ENCODE measurements at regions not wholly inside any gene's neighbourhood (a gene's known extent, or its start where the extent isn't known, plus 50 kb on each side); places are given as distances from the start of the nearest gene placed in this dataset.

DNA sequence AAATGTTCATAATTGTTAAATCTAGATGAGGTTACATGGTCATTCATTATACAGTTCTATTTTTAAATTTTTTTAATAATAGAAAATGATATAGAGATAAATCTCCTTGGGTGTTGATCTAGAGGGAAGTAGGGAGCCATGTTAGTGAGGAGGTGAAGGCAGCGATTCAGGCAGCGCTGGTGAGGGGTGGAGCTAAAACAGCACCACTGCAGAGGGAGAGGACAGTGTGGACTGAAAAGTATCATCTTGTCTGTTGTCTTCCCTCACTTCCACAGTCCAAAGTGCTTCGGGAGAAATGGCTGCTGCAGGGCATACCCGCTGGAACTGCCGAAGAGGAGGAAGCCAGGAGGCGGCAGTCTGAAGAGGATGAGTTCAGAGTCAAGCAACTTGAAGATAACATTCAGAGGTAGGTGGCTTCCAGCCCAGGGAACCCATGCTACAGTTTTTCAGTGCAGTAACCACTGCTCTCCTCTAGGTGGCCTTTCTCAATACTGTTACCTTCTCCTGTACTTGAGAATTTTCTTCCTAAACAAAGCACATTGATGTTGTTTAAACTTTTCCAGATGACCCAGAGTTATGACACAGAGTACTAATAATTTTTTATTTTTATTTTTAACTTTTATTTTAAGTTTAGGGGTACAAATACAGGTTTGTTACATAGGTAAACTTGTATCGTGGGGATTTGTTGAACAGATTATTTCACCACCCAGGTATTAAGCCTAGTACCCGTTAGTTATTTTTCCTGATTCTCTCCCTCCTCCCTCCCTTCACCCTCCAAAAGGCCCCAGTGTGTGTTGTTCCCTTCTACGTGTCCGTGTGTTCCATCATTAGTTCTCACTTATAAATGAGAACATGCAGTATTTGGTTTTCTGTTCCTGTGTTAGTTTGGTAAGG lies 100.5 kb downstream of the PALM2AKAP2 start:
- DNase-seq (ENCODE audit: extremely low read depth in 1 of 2, low read depth in 1 of 2), result no peak

DNA sequence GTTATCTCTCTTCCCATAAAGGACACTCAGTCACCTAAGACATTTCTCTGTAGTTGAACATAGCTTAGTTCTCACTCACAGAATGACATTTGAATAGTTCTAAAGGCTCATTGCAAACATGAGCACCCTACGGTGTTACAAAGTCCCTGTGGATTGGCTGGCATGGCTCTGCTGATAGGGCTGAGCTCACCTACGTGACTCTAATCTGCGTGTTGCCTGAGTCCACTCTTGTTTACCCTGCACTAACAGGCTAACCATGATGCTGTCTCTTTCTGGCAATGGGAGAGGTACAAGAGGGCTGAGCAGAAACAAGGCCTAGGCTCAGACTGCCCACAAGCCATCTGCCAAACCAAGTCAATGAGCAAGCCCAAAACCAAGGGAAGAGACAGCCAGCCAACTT lies 103.6 kb downstream of the PALM2AKAP2 start:
- no peak for DNase-seq (ENCODE audit: extremely low read depth in 1 of 2, low read depth in 1 of 2)

DNA sequence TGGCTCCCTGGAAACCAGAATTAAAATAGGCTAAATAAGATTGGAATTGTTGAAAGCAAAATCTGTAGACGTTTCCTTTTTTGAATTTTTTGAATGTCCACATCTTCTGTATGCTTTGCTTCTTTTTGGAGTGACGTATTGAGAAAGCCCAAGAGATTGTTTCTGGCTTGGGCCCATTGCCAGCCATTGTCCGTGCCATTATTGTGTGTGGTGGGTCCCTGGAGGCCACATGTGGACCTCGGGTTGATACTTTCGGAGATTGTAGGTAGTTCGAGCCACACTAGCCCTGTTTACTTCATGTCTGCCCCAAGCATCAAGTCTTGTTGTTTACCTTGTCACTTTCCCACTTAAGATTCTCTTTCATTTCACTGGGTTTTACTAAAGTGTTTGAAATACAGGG lies 106.0 kb downstream of the PALM2AKAP2 start:
- no peak for DNase-seq (ENCODE audit: extremely low read depth in 1 of 2, low read depth in 1 of 2)

DNA sequence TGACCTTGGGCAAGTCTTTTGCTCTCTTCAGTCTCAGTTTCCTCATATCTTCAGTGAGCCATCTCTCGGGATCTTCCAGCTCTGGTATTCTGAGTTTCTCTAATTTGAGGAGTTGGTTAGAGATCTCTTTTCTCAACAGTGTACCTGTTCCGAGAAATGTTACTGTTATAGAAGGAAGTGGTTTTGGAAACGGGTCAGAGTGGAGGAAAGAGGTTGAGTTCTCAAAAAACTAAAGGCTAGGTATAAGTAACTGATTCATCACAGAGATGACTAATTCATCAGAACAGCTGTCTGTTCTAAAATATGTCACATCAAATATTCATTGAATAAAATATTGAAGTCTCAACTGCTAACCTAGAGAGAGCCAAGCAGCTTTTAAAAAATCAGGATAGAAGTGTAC lies 106.6 kb downstream of the PALM2AKAP2 start:
- no peak for DNase-seq (ENCODE audit: extremely low read depth in 1 of 2, low read depth in 1 of 2)

DNA sequence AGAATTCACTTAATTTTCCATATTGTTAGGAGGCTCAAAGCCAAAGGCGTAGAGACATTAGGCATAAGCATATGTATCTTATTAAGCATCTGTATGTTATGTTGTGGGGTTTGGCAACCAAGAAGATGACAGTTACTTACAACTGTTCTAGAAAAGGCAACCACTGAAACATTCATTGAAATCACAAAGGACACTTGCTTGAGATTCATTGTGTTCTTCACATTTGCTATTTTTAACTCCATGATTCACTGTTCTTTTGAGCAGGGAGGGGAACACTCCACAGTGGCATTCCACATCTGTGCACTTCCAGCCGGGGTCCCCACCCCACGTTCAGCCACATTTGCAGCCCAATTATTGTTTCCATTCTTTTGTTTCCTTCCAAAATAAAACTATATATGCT lies 107.1 kb downstream of the PALM2AKAP2 start:
- DNase-seq (ENCODE audit: extremely low read depth in 1 of 2, low read depth in 1 of 2), result no peak

DNA sequence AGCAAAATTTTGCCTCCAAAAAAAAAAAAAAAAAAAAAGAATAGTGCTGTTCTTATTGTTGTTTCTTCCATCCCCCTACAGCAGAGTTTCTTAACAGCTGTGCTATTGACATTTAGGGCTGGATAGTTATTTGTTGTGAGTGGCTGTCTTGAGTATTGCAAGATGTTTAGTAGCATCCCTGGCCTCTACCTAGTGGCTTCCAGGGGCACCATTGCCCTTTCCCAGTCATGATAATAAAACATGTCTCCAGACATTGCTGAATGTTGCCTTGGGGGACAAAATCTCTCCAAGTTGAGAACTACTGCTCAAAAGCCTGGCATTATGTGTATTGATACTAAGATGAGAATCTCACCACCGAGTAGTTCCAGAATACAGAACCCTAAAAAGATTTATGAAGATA lies 108.7 kb downstream of the PALM2AKAP2 start:
- no peak for DNase-seq (ENCODE audit: extremely low read depth in 1 of 2, low read depth in 1 of 2)

DNA sequence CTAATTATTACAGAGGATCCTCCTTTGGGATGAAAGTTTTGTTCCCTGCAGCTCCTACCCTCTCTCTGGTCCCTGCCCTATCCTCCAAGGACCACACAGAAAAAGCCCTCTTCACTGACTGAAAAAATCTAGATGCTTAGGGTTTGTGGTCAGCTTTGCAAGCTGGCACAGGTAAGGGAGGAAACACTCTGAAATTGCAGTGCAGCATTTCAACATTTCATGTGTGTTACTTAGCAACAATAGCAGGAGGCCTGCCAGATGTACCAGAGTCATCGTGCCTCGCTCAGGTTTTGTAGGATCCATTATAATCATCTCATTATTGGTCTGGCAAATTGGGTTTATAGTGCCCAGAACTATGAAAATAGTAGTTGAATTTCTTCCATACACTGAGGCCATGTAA lies 109.5 kb downstream of the PALM2AKAP2 start:
- no peak for DNase-seq (ENCODE audit: extremely low read depth in 1 of 2, low read depth in 1 of 2)

DNA sequence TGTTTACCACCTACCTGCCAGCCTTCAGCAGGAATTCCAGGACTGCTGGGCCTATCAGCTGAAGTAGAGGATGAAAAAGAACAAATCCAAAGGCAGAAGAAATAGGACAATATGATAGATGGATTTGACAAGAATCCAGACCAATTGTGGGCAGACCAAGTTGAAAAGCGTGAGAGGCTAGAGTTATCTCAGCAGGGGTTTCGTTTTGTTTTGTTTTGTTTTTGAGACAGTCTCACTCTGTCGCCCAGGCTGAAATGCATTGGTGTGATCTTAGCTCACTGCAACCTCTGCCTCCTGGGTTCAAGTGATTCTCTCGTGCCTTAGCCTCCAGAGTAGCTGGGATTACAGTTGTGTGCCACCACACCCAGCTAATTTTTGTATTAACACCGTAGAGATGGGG lies 113.2 kb downstream of the PALM2AKAP2 start:
- no peak for DNase-seq (ENCODE audit: extremely low read depth in 1 of 2, low read depth in 1 of 2)

DNA sequence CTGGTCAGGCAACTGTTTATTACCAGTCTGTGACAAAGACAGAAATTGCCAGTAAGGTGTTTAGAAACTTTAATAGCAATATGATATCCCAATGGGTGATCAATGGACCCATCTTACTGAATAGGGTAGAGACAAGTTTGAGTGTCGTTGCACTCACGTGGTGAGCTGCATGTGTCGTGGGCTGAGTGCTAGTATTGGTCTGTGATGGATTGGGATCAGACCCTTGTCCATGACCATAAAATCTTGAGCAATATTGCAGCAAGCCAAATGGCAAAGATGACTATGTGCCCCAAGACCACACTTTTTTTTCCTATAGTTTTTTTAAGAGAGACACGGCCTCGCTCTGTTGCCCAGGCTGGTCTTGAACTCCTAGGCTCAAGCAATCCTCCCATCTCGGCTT lies 114.5 kb downstream of the PALM2AKAP2 start:
- DNase-seq (ENCODE audit: extremely low read depth in 1 of 2, low read depth in 1 of 2), result no peak

DNA sequence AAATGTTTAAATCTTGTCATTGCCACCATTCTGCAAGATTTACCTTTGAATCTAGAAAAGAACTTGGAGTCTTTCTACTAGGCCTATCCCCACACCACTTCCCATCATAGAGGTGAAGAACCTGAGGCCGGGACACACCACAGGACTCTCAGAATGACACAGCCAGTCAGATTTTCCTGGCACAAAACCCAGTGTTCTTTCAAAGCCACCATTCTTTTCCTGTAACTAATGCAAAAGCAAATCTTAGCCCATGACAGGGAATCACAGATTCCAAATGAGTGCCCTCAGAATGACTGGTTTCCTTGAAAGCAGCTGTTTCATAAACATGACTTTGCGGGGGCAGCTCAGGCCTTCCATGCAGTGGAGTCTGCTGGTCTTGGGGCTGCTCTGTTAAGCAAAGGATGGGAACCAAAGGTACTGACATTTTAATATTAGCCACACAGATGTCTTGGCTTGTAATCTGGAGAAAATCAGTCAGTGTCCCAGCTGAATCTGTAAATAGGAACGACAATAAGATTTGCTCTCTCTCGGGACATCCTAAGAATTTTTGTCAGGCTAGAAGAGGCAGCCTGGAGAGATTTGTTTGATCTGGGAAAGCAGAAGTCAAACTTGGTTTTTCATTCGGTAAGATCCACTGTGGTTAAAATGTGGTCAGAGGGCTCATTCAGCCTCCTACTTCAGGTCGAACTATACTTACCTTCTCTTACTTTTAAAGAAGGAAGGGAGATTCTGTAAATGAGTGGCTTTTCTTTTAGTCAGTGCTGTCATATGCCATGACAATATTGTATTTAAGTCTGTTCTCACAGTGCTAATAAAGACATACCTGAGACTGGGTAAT lies 115.1 kb downstream of the PALM2AKAP2 start:
- DNase-seq (ENCODE audit: extremely low read depth in 1 of 2, low read depth in 1 of 2), result peak in 1 of 2 donors; percentile 59

DNA sequence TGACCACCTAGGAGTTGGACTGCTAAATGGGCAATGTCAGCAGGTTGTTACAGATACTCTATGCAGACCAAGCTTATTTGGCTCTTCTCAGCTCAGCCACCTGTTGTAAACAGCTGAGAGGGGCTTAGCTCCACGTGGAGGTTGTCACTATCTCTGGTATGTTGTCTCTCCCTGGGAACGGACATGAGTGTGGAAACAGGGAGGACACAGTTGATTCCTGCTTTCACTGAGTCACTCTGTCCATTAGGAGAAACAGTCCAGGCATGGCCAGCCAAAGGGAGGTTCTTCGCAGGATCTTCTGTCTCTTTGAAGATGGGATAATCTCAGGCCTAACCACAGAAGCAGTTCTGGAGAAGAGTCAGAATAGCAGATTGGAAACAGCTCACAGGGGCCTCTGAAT lies 121.2 kb downstream of the PALM2AKAP2 start:
- no peak for DNase-seq (ENCODE audit: extremely low read depth in 1 of 2, low read depth in 1 of 2)

DNA sequence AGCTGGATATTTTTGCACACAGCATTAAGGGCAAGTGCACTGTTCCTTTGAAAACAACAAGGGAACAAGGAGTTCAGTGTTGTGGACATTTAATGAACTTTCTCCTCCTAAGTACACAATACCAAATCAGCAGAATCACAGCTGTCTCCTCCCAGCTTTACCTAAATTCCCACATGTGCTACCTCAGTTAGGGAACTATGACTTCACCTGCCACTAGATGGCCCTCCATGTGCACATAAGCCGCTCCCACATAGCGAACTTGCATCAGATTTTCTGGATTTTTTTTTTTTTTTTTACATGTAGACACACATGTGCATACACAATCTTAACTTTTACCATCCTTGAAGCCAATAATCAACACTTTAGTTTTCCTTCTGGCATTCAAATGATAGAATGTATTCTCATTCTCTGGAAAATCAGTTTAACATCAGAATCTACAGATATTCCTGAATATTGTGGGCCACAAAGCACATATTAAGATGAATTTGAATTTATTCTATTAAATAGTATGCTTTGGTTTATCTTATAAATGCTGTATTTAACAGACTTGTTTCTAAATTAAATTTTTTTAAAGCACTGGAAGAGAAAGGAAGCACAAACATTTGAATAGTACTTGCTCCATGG lies 123.6 kb downstream of the PALM2AKAP2 start:
- DNase-seq (ENCODE audit: extremely low read depth in 1 of 2, low read depth in 1 of 2), result peak in 1 of 2 donors; percentile 47

DNA sequence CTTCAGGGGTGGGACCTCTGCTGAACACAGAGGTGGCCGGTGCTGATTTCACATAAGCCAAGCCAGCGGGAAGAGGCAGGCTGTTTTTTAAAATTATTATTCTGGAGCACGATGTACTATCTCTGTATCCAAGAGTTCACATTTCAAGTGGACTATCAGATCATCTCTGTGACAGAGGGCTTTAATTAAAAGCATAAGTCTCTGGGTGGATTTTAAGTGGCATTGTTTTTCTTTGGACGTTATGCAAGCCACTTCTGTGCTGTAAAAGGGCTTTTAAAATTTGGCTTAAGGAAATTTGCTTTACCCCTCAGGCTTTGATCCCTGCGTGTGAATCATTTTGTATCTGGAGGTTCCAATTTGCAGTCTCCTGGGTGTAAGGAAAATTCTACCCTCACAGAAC lies 124.7 kb downstream of the PALM2AKAP2 start:
- no peak for DNase-seq (ENCODE audit: extremely low read depth in 1 of 2, low read depth in 1 of 2)

DNA sequence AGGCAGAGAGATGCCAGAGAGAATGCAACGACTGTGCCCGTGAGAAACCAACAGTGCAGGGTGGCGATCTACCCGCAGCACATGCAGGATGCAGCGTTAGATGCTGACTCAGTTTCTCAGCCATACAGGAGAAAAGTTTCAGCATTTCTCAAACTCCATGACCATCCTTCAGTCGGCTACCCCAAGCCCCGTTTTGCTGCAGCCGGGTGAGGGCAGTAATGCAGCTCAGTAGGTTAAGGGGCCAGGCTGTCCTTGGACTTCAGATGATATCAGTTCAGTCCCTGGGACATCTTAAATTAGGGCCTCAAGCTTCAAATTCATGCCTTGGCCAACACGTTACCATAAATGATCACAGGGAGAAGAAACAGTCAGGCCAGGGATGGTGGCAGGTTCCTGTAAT lies 125.5 kb downstream of the PALM2AKAP2 start:
- no peak for DNase-seq (ENCODE audit: extremely low read depth in 1 of 2, low read depth in 1 of 2)

DNA sequence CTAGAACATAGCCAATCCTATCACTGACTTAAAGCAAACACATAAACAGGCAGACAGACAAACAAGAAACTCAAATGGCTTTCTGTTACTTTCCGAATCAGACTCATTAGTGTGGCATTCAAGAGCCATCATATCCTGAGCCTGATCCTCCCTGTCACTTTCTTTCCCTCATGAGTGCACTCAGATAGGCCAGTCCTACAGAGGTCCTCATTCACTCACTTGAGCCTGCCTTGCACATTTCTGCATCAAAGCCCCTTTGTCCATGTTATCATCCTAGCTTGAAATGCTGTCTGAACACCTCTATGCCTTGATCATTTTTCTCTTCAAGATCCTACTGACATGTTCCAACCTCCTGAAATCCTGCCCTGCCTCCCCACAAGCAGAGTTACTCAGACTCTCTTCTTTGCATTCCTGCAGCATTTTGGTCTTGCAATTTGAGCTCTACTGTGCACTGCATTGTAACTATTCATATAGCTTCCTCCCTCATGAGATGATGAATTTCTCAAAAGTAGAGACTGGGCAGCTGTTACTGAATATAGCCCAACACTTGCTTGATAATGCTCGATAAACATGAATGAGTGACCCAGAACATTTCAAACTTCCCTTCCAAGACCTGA lies 126.9 kb downstream of the PALM2AKAP2 start:
- no peak for DNase-seq (ENCODE audit: extremely low read depth in 1 of 2, low read depth in 1 of 2)

DNA sequence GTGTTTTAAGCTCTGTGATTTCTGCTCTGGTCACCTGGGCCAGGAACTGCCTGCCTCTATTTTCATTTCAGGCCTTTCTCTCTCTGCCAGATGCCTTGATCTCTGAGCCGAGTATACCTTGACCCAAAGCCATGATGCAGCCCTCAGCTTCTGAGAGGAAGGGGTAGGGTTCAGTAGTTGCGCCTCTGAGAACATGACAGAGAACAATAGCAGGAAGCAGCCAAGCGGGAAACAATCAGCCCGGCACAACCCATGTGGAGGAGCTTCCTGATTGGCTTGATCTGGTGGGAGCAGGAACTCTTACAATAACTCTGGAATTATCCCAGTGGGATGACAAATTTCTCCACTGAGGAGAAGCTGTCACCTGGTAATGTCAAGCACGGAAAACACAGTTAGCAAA lies 127.4 kb downstream of the PALM2AKAP2 start:
- no peak for DNase-seq (ENCODE audit: extremely low read depth in 1 of 2, low read depth in 1 of 2)

DNA sequence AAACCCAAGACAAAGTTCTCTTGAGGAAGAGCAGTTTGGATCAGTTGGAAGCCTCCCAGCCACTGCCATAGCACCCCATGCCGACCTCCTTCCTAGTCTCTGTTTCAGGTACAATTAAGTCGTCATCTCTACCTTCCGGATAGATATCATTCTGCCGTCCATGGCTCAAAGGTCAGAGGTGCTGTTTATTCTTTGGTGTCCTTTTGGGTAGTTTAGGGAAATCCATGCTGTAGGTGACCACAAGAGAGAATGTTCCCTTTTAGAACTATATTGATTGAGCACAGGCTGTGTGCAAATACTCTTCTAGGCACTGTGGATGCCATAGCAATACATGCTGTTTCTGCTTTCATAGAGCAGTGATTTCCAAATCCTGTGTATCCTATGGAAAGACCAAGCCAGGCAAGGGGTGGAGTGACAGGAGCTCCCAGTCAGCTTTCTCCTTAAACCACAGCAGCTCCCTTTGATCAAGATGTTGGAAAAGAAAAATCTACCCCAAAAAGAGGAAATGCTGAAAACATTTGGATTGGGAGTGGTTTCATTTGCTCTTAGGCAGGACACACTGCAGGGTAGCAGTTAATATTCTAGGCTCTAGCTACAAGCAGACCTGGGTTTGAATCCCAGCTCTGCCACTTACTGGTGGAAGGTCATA lies 127.9 kb downstream of the PALM2AKAP2 start:
- DNase-seq (ENCODE audit: extremely low read depth in 1 of 2, low read depth in 1 of 2), result no peak

DNA sequence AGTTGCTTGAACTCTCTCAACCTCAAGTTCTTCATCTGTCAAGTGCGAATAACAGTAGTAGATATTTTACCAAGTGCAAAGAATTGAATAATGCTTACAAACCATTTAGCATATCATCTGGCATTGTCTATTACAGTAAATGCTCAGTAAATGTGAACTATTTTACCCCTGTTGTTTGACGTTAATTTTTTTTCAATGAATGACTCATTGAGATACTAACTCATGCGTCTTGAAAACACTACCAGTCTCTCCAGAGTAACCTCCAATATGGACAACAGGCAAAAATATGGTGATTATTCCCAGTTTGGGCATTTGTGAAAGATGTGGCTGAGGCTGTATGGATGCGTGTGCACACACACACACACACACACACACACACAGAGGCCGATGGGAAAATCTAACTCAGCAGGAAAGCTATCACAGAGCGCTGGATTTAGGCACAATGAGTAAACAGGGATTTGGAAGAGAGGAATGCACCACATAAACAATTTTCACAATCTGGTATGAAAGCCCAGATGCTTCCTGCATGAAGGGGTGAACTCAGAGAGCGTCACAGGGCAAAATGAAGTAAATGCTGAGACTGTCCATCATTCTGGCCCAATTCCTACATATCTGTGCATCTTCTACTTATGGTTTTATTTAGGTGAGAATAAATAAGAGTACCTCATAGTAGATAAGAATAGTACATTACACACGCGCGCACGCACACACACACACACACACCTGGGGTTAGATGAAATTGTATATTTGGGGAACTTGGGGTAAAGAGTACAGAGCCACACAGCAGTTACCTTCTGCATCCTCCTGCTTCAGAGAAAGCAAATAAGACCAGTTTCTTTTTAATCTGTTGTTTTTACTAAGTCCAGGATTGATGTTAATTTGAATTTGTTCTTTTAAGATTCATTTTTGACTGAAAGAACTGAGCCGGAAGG lies 128.7 kb downstream of the PALM2AKAP2 start:
- DNase-seq (ENCODE audit: extremely low read depth in 1 of 2, low read depth in 1 of 2), result no peak

DNA sequence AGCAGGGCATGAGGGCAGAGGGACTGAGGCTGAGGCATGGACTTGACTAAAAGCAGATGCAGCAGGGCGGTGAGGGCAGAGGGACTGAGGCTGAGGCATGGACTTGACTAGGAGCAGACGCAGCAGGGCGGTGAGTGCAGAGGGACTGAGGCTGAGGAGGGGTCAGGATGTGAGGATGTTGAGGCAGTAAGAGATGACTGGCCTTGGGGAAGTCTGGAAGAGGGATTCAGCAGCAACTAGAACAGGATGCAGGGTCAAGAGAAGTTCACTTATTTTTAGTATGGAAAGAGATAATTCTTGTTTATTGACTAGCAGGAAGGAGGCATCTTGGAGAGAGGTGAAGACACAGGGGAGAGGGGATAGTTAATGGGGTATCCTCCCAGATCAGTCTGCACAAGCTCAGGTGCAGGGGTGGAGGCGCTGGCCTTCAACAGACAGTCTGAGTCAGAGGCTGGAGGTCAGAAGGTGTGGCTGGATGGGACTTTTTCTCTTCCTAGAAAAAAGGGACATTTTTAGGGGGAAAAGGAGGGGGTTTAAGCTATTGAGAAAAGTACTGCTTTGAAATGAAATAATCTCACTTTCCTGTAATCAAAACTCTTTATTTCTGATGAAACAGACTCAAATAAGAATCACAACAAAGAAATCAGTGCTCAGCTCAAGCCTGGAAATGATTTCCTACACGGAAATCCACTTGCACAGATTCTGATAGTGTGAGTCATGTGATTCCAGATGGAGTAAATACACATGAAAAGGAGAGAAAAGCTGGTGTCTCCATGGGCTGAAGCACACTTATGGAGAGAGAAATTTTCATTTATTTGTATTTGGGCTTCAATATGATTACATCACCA lies 130.9 kb downstream of the PALM2AKAP2 start:
- DNase-seq (ENCODE audit: extremely low read depth in 1 of 2, low read depth in 1 of 2), result no peak

All from stimulated activated CD8-positive, alpha-beta memory T cell treated with anti-CD3 and anti-CD28 coated beads, Interleukin-7, amount 100 ng/mL, for 48 hours (primary cell).